ENCODE measurements at regions not wholly inside any gene's neighbourhood (a gene's known extent, or its start where the extent isn't known, plus 50 kb on each side); places are given as distances from the start of the nearest gene placed in this dataset.
"Not testable (repeated sequence)": the region's sequence is repeated elsewhere in the genome, so short reads cannot be mapped to it uniquely, and the experiment has no call there.

DNA sequence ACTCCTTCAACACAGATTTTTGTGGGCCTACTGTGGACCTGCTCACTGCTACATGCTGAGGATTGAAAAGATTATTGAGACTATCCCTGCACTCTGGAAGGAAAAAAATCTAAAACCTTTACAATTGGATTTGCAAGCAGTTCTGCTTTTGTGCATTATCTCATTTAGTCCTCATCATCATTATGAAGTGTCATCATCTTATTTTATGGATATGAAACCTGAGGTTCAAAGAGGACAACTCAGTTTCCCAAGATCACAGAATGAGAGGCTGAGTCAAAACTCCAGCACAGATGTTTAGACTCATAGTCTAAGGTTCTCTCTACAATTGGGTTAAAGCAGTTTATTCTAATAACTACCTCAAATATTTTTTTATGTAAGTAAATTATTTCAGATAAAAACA, 160.2 kb upstream of the MARCKS start:
- DNase-seq = no peak

DNA sequence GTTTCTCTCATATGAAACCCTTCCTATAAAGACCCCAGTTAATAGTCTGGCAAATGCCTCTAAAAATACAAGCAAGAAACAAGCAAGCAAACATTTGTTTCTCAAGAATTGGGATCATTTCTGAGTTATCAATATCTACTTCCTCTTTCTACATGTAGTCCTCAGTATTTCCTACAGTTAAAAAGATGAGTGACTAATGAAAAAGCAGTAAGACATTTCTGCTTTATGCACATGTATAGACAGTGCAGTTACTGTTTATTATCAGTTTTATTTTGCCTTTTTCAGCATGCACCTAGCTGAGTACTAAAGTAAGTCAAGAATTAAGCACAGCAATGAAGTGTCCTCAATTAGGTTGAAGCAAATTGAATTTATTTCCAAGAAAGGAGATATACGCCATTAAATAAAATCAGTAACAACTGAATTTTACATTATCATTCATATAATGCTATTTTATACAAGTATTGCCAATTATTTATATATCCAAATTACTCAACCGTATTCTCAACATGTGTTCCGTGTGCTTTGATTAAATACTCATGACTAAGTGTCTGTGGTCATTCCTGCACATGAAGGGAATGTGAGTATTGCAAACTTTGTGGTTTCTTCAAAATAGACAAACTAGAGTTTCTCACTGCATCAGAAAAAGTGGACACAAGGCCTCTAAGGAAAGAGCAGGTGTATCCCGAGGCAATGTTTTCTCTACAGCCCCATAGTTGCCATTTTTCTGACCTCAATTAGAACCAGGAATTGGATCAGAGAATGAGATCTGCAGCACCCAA, 159.3 kb upstream of the MARCKS start:
- no peak for DNase-seq

DNA sequence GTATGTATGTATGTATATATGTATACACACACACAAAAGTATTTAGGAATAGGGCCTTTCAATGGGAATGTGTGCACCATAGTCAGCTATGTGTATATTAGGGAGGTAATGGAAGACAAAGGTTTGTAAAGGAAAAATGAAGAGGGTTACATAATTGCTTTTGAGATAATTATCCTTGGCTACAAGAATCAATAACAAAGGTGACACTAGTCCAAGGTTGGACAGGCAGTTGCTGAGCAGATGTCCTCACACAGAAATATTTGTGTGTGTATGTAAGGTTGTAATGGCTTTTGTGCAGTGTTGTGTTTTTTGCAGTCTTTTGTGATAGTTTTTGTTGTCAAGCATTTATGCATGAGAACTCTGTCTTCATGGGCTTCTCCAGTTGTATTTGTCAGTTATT, 157.9 kb upstream of the MARCKS start:
- no peak for DNase-seq

DNA sequence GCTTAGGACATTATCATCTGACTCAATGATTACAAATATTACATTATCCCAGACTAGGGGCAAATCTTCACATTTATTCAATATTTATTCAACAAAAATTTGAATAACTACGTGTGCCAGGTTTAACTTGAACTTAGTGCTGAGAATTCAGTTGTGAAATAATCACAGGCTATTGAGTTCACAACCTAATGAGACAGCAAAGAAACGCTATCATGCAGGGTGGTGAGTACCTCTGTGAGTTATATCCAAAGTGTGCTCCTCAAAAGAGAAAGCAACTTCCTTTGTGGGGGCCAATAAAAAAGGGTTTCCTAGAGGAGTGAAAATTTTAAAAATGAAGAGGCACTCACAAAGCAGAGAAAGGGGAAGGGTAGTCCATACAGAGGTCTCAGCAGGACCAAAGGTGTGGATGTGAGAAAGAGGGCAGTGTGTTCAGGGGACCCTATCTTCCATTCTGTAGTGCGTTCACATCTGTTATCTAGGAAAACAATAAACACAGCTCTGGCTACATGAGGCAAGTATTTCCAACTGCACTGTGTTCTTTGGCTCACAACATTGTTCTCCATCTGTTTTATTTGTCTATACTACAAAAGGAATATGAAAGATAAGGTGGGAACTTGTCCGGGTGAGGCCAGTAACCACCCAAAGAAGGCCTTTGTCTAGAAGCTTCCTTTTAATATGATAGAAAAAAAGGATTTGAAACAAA, 155.4 kb upstream of the MARCKS start:
- DNase-seq = no peak

DNA sequence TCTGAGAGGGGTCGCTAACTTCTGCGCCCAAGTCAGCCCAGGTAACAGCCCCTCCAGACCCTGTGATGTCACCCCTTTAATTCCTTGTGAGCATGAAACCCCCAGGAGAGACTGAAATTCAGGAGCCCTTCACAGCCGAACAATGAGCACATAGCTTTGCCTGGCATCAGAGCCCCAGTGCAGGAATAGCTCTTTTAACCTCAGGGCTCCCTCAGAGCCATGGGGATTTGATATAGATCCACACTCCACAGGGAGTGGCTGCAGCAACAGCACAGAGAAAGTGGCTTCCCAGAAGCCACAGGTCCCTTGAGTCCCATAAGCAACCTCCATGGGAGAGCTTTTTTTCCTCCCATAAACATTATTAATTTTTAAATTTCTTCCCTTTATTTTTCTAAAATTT, 150.0 kb upstream of the MARCKS start:
- no peak for DNase-seq

DNA sequence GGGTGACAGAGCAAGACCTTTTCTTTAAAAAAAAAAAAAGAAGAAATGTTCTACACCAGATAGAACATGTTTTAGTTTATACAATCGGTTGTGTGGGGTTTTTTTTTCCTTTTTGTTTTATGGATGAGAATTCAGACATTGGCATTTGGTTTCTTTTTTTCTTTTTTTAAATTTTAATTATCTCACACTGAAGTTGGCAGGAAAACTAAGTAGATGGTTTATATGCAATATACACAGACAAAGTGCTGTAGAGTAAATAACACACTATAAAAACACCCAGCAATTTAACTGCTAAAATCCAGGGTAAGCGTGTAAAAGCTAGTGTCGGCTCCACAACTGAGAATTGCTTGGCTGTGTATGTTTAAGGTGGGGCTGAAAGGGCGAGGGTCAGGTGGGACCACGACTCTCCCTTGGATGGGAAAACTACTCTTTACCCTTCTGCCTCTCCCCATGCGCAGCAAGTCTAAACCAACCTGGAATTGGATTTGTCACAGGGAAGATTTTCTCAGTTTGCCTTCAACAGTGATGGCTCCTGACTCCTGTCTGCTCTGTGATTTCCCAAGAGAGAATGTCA, 147.1 kb upstream of the MARCKS start:
- no peak for DNase-seq

DNA sequence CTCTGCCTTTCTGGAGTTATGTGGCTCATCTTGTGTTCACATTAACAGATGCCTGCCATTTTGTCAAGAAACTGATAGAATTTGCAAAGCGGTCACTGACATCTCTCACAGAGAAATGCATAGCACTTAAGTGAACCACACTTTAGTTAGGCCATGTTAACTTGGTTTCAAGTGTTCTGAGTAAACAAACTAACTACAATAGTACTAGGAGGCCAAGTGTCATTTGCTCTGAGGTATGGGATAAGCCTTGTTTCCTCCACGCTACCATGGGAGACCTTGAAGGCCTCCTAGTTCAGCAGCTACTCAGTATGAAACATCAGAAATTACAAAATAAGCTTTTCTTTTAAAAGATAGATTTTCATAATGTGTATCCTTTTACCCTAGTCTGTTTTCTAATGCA, 143.5 kb upstream of the MARCKS start:
- DNase-seq = no peak

DNA sequence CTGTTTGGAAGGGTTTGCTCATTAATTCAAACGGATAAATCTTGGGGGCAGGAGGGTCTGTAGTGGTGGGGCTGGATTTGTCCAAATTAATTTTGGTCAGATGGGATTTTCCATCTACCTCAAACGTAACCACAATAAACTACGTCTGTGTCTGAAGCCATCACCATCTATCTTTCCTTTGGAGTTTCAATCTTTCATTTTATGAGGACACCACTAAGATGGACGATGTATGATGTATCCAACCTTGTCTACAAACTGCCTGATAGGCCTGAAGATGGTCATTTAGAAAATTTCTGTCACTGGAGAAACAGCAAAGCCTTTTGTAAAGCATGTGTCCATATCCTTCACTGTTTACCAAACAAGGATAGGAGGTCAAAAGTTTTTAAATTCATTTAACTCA, 138.6 kb upstream of the MARCKS start:
- no peak for DNase-seq

DNA sequence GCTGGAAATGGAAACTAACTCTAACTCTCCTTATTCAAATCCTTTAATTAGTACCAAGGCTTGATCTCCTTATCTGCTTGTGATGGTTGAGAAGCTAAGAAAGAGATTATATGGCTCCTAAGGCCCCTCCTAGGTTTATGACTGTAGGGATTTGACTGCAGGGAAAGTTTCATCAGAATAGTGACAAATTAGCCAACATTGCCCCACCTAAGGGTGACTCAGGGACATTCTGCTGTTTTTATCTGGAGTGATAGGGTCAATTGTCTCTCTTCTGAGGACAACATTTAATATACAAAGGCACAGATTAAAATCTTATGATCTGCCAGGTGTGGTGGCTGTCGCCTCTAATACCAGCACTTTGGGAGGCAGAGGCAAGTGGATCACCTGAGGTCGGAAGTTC, 138.1 kb upstream of the MARCKS start:
- no peak for DNase-seq

DNA sequence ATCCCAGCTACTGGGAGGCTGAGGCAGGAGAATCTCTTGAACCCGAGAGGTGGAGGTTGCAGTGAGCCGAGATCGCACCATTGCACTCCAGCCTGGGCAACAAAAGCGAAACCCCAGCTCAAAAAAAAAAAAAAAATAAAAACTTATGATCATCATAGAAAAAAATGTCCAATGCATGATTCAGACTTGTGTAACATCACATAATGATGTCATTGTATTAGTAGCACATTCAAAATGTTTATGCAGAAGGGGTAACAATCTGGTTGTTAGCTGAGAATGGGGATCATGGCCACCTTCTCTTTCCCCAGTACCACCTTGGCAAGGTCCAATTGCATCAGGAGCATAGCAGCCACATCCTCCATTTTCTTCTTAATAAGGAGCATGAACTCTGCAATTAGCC, 137.6 kb upstream of the MARCKS start:
- DNase-seq = no peak

DNA sequence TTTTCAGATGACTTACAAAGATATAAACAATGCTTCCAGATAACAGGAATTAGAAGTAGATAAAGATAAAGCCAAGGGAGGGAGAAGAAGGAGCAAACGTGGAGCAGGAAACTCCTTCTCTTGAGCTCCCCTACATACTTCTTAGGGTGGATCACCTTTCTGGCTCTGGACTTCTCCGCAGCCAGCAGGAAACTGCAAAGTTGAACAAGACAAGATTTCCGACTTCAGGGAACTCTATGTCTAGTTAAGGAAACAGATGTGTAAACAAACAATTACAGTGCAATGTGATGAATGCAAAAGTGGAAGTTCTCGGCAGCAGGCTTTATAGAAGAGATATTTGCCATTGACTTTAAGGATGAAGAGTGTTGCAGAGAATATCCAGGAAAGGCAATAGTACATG, 134.0 kb upstream of the MARCKS start:
- no peak for DNase-seq

DNA sequence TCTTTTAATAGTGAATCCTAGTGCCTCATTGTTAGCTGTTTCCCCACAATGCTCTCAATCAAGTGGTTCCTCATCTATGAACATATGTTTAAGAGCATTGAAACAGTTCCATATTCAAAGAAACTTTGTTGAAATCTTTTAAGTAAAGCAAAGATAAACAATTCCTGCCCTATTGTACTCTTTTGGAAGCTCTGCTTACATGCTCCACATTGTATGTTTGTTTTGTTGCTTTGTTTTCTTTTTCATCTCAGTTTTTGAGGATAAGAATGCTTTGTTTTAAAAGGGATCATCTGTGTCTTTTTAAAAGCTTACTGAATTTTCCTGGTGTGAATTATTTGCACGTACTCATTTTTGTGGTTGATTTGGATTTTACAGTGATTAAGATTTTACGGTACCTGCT, 132.2 kb upstream of the MARCKS start:
- DNase-seq = not testable (repeated sequence)

DNA sequence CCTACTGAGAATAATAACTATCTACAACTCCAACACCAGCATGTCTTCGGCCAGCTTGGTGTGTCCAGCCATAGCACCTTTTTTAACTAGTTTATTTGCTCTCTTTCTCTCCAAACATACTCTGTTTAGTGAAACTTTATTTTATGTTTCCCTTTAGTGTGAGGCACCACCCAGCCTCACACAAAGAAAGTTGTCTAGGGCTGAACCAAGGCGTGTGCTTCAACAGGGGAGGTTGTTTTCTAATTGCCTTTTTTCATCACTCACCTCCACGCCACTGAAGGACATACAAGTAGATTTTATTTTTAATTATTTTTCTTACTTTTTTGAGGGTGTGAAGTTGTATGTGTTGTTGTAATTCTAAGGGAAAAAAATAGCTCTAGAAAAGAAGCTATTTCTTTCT, 125.6 kb upstream of the MARCKS start:
- no peak for DNase-seq

DNA sequence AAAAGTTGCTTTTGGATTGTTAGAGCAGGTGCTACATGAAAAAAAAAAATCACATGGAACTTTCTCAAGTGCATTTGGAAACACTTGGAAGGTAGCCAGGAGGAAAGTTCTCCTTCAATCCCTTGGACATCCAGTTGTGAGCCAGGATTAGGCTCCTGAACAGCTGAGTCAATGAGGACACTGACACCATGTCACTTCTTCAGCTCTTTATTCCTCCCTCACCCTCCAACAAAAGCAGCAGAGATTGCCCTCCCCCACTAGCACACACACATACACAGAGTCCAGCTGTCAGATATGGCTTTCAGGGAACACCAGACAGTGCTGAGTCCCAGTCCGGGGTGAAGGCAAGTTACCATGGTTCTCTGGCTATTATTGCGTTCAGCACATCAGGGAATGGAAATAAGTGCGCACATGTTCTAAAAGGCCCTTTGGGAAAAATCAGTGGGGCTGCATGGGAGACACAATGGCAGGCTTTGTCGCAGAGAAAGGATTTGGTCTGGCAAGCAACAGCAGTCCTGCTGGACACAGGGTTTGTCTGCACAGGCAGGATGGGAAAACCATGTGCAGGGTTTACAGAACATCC, 124.7 kb upstream of the MARCKS start:
- no peak for DNase-seq

DNA sequence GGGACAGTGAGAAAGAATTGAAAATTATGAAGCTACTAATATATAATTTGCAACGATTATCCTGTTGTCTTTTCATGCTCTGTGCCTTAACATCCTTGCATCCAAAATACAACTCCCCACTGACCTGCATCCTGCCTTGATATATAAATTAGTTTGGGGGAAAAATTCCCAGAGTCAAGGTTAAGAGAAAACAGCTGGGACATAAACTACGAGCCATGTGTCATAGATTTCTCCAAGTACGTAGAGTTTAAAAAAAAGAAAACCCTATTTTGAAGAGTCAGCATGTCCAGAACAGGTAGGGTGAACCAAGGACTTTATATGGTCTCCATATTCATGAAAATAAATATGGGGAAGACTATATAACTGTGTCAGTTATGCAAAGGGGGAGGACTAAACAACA, 123.8 kb upstream of the MARCKS start:
- DNase-seq = no peak

DNA sequence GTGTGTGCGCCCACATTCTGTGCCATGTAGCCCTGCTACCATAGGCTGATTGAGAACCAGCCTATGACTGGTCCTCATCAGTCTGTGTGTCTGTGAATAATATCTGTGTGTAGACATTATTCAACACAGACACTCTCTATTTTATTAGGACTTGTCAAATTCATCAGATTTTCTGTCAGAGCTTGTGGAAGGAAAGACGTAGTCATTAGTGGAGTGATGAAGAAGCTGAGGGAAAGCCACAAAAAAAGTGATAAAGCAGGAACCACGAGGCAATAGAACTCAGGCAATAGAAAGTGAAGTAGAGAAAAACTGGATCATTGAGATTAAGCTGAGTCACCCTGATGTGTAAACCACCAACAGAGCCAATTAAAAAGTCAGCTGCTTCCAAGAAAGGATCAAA, 122.2 kb upstream of the MARCKS start:
- no peak for DNase-seq

DNA sequence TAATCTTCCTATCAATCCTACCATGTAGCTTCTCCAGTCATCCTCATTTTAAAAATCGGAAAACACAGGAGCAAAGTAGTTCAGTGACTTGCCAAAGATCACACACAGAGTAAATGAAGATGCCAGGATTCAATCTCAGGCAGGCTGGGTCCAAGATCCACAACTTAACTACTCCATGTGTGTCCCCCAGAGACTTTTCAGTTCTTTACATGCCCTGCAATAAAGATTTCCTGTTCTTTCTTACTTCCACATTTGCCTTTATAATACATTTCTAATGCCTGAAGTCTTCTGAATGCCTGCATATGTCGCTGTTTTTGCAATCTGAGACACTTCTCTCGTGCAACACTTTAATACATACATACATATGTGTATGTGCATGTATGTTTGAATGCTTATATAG, 121.7 kb upstream of the MARCKS start:
- no peak for DNase-seq

DNA sequence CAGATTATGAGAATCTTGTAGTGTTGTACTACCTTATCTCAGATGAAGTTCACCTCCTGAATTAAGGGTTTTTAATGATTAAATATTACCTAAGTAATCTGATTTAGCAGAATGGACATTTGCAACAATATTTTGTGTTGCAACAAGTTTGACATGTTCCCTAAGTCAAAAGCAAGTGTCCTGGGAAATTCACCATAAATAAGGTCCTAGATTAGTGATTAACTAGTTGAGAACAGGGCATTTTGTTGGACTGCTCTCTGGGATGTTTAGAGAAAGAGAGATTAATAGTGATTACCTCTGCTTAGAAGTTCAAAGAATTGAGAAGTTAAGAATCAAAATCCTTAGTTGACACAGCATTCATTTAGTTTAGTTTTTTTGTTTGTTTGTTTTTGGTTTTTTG, 120.2 kb upstream of the MARCKS start:
- DNase-seq = no peak

DNA sequence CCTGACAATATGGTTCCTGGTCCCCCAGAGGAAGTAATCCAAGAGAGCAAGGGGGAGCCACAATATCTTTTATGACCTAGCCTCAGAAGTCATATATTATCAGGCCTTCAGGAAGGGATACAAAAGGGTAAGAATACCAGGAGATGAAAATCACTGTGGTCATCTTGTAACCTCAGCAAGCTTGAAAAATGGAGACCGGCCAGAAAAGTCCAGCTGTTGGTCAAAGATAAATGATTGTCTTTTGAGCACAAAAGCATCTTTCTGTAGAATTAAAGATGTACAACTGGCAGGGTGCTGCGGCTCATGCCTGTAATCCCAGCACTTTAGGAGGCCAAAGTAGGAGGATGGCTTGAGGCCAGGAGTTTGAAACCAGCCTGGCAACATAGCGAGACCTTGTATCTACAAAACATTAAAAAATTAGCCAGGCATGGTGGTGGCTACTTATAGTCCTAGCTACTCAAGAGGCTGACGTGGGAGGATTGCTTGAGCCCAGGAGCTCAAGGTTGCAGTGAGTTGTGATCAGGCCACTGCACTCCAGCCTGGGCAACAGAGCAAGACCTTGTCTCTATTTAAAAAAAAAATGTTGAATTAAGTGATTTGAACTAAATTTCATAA, 118.0 kb upstream of the MARCKS start:
- no peak for DNase-seq

DNA sequence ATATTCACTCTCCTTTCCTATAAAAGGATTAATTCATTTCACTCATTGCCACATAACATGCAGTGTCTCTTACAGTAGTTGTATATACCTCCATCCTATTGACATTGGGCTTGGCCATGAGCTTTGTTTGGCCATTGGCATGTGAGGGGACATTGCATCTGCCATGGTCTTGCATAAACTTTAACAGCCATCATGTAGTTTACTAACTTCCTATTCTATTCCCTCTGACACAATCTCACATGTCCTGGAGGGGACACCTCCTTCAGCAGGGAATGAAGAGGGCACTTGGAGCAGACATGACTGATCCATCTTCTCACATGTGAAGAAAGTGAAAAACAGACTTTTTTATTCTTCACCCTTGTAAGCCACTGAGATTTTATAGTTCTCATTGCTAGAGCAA, 115.5 kb upstream of the MARCKS start:
- no peak for DNase-seq

DNA sequence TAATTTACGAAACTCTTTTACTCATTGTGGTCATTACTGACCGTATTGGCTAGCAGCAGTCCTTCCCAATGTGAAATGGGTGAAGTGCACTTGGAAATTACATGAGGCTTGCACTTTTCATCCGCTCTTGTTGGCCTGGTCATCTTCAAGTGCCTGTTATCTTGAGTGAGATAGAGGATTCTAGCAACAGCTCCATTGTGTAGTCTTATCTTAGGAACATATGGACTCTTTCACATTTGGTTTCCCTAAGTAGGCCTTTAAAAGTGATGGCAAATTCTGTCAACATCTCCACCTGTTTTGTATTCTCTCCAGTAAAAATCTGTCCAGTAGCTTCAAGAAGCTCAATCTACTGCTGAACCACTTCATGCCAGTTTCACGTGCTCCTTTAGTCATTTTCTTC, 114.8 kb upstream of the MARCKS start:
- DNase-seq = no peak

DNA sequence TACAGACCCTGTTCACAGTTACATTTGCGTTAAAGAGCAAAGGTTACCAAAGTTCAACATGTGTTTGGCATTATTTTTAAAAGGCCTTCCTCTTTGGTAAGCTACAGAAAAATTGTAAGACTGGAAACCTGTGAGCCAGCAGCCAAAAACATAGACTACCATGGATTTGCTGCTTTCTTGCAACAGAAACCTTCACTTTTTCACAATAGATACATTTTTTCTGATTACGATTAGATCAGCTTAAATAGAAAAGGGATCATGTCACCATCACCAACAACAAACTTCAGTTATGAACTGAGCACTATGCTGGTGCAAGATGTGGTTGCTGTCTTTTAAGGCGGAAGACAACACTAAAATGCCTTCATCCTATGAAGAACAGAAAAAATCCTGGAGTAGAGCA, 112.3 kb upstream of the MARCKS start:
- DNase-seq = no peak

DNA sequence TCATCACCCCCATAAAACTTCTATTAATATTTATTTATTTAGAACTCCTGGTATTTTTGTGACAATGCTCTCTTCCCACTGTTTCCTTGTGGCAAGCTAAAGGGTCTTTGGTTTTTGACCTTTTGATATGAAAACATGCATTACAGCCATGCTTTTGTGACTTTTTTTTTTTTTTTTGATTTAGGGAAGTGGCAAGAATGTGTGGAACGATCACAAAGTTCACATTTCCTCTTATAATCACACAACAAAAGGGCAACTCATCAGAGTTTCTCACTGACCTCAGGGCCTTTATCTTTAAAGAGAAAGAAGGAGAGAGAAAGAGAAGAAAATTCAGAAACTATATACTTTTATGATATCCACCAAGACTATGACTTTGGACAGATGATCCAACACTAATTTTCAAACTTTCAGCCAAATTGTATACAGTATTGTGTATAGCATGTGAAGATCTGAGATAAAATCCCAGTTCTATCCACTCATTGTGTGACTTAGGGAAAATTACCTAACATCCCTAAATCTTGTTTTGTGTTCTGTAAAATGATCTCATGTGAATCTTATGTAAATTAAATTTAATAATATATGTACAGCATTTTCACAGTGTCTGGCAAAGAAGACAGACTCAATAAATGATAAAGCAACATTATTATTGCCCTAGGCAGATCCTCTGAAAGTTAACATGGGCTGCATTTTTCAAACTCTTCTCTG, 106.8 kb upstream of the MARCKS start:
- DNase-seq = no peak
